K562 (cell line): ENCODE measurements at regions not wholly inside any gene's neighbourhood (a gene's known extent, or its start where the extent isn't known, plus 50 kb on each side); places are given as distances from the start of the nearest gene placed in this dataset.

Experiments
- ATAC-seq: fragments of 200-7000 bp; cut with Tn5 transposase; 3 replicates; pipeline ENCODE4 v1.9.1; 2020; ENCODE audit warnings: moderate library complexity
- BruUV-seq: library from RNA; stranded (reverse); fragments of 400-500 nt; replicated peaks from 2 replicates; lab custom pipeline; 2021; lab: Mats Ljungman, UMichigan
- CTCF ChIA-PET: fragments of 300-600 bp; formaldehyde crosslinking; extraction: SDS; loops from one replicate; lab custom pipeline; 2021; ENCODE audit warnings: low intra/inter-chr PET ratio; lab: Yijun Ruan, JAX
- POLR2A ChIA-PET: fragments of 300-600, 350-650 bp; sonication (Branson Sonifier 250); formaldehyde crosslinking; extraction: SDS; loops from one replicate; lab custom pipeline; 2021; ENCODE audit warnings: antibody characterized with exemption, inconsistent platforms; lab: Yijun Ruan, JAX
- DNase-seq, 4 experiments: peaks; one replicate each; pipeline versions ENCODE4 v3.0.0 to v3.0.0-alpha.2; 2011 to 2018; ENCODE audit warnings: low spot score in 3 of 4, mixed read lengths in 3 of 4; ENCODE audit errors: extremely low read depth in 1 of 4
- FAIRE-seq: peaks from 2 replicates; lab custom pipeline; 2011; peaks lifted over from hg19 to GRCh38; lab: Jason Lieb, UNC
- H2AFZ ChIP-seq: 2 replicates; pipeline ENCODE4 v1.6.0; 2011; ENCODE audit warnings: low read depth, low read length, control low read depth, inconsistent platforms
- H3K27ac ChIP-seq: fragments of 200-600 bp; 3 replicates; pipeline ENCODE4 v1.8.0; 2011; ENCODE audit warnings: low read depth, mild to moderate bottlenecking, control low read depth, inconsistent platforms, low read length, moderate library complexity, mixed read lengths; ENCODE audit errors: extremely low read depth
- H3K27me3 ChIP-seq, 2 experiments: fragments of 300-600 bp in 1 of 2; 2 replicates in 1 of 2; 3 replicates in 1 of 2; pipeline versions ENCODE4 v1.6.0 to v1.8.0; 2011; ENCODE audit warnings: inconsistent platforms in 2 of 2, low read length in 2 of 2, mild to moderate bottlenecking in 1 of 2, mixed read lengths in 1 of 2, moderate library complexity in 1 of 2; ENCODE audit not compliant: control insufficient read depth in 2 of 2, insufficient read depth in 2 of 2
- H3K36me3 ChIP-seq: fragments of 300-600 bp; 3 replicates; pipeline ENCODE4 v1.8.0; 2011; ENCODE audit warnings: mild to moderate bottlenecking, low read length, inconsistent platforms; ENCODE audit not compliant: control insufficient read depth, insufficient read depth
- H3K4me1 ChIP-seq, 2 experiments: fragments of 200-600 bp in 1 of 2; replicated peaks in 1 of 2; 2 replicates in 1 of 2; 3 replicates in 1 of 2; pipeline versions ENCODE4 v1.5.1 to v1.8.0; 2011; ENCODE audit warnings: inconsistent platforms in 2 of 2, low read length in 2 of 2, mild to moderate bottlenecking in 1 of 2, mixed read lengths in 1 of 2, moderate library complexity in 1 of 2; ENCODE audit not compliant: control insufficient read depth in 2 of 2, insufficient read depth in 2 of 2
- H3K4me2 ChIP-seq: 2 replicates; pipeline ENCODE4 v1.6.1; 2011; ENCODE audit warnings: low read length, control low read depth, inconsistent platforms, mixed read lengths; ENCODE audit not compliant: insufficient read depth
- H3K4me3 ChIP-seq: fragments of 200-600 bp; sonication (generic), shearing (Covaris generic); 2 replicates; pipeline ENCODE4 v1.5.1; 2016; ENCODE audit warnings: control low read depth, inconsistent platforms
- H3K79me2 ChIP-seq: fragments of 200-600 bp; 3 replicates; pipeline ENCODE4 v1.8.0; 2011; ENCODE audit warnings: low read length, inconsistent platforms; ENCODE audit not compliant: control insufficient read depth, insufficient read depth
- H3K9ac ChIP-seq, 2 experiments: 2 replicates each; pipeline versions ENCODE4 v1.6.0 to v1.6.1; 2011; ENCODE audit warnings: low read depth in 2 of 2, low read length in 2 of 2, control low read depth in 1 of 2, inconsistent platforms in 1 of 2, mild to moderate bottlenecking in 1 of 2, mixed read lengths in 1 of 2; ENCODE audit not compliant: insufficient read depth in 1 of 2
- H3K9me1 ChIP-seq: one replicate; pipeline ENCODE4 v1.6.0; 2011; ENCODE audit warnings: inconsistent platforms, mild to moderate bottlenecking, low read length, moderate library complexity; ENCODE audit not compliant: control insufficient read depth, insufficient read depth
- H3K9me3 ChIP-seq: replicated peaks from 2 replicates; pipeline ENCODE4 v1.5.1; 2011; ENCODE audit warnings: low read depth, low read length, inconsistent platforms; ENCODE audit not compliant: control insufficient read depth, insufficient read depth
- H4K20me1 ChIP-seq: replicated peaks from 2 replicates; pipeline ENCODE4 v1.6.1; 2011; ENCODE audit warnings: low read length, inconsistent platforms, mixed read lengths; ENCODE audit not compliant: control insufficient read depth, insufficient read depth
- BHLHE40 ChIP-seq: IDR thresholded peaks from 2 replicates; pipeline ENCODE4 v1.6.1; 2011; ENCODE audit warnings: low read length, improper control_type of control experiment
- ETS1 ChIP-seq: conservative IDR thresholded peaks from 2 replicates; pipeline ENCODE4 v1.6.1; 2011; ENCODE audit warnings: low read depth, mild to moderate bottlenecking, low read length; ENCODE audit not compliant: control insufficient read depth
- FOXA1 ChIP-seq: fragments of 450-650 bp; IDR thresholded peaks from 2 replicates; pipeline ENCODE4 v1.6.1; 2016; ENCODE audit warnings: mild to moderate bottlenecking, borderline replicate concordance
- PHB2 ChIP-seq: fragments of 450-650 bp; IDR thresholded peaks from 2 replicates; pipeline ENCODE4 v1.6.1; 2017; ENCODE audit warnings: low read depth
- PRMT5 ChIP-seq: sonication (generic); formaldehyde crosslinking; IDR thresholded peaks from 2 replicates; pipeline ENCODE4 v1.5.0; 2020; ENCODE audit warnings: missing genetic modification reagents
- SREBF2 ChIP-seq: sonication (generic); formaldehyde crosslinking; IDR thresholded peaks from 2 replicates; pipeline ENCODE4 v1.4.0; 2020; ENCODE audit warnings: mild to moderate bottlenecking, missing genetic modification reagents
- VEZF1 ChIP-seq: fragments of 200-800 bp; sonication (Bioruptor generic); IDR thresholded peaks from 2 replicates; pipeline ENCODE4 v1.6.1; 2017; ENCODE audit warnings: missing genetic modification characterization, missing compliant biosample characterization
- ZNF134 ChIP-seq: fragments of 250-450 bp; sonication (Bioruptor Pico); conservative IDR thresholded peaks from 2 replicates; pipeline ENCODE4 v1.4.0; 2020
- ZNF316 ChIP-seq: fragments of 450-650 bp; IDR thresholded peaks from 2 replicates; pipeline ENCODE4 v1.6.1; 2016
- WGBS: fragments of 100-300 bp; shearing (Covaris generic); methylation state at CpG from one replicate; pipeline ENCODE4 v1.1.6; 2016; ENCODE audit warnings: low coverage, mixed read lengths; ENCODE audit not compliant: insufficient coverage; ENCODE audit errors: missing lambda C conversion rate; 5-methylcytosine and 5-hydroxymethylcytosine counted together
- in situ Hi-C: fragments of 300-500 bp; cut with MboI; formaldehyde crosslinking; loops from 4 replicates; pipeline ENCODE4 v1.15.0; 2018; ENCODE audit warnings: inconsistent platforms, mixed read lengths
- intact Hi-C: fragments of 100-400 bp; cut with micrococcal nuclease; formaldehyde crosslinking; loops from 2 replicates; pipeline ENCODE4 v1.14.2; 2022

GRCh38 chr2:187964746-187965145 lies 326.9 kb upstream of the GULP1 start:
- ChIA-PET CTCF (no interaction called here), POLR2A (no interaction called here)
- H3K9ac ChIP-seq, result no peak overlapping the region
- no peak for DNase-seq
- no peaks in the 10 kb centered on the region for H3K36me3 ChIP-seq
- no peaks in the 10 kb centered on the region for H3K79me2 ChIP-seq
- BruUV-seq, result no TSS peak
- ATAC-seq, result no peak
- no peaks in the 10 kb centered on the region for H3K9me1 ChIP-seq
- no peaks in the 10 kb centered on the region for H4K20me1 ChIP-seq
- H3K9me3 ChIP-seq, result no peaks in the 10 kb centered on the region
- WGBS, result 0% methylated on average over 2 of the region's 2 CpGs
- TF ChIP-seq PRMT5 (CRISPR knock-in tag), result no peak
- TF ChIP-seq ZNF134 (CRISPR knock-in tag), result no peak
- no peak for TF ChIP-seq SREBF2 (CRISPR knock-in tag)
- TF ChIP-seq BHLHE40, result no peak
- no peak for TF ChIP-seq ETS1
- no peak for TF ChIP-seq PHB2
- no peak for TF ChIP-seq VEZF1 (CRISPR knock-in tag)
- TF ChIP-seq ZNF316, result no peak
- no peak for TF ChIP-seq FOXA1
- H3K4me3 ChIP-seq, result no peak overlapping the region
- no peak overlapping the region for H3K27ac ChIP-seq
- no peak for FAIRE-seq
- intact Hi-C loops, result no loop called here
- in situ Hi-C loops, result no loop called here
- no peak overlapping the region for H3K4me2 ChIP-seq
- H3K4me1 ChIP-seq, result no peaks in the 10 kb centered on the region
- H2AFZ ChIP-seq, result no peak overlapping the region
- no peaks in the 10 kb centered on the region for H3K27me3 ChIP-seq
